GM13976 (cell line): ENCODE measurements at regions not wholly inside any gene's neighbourhood (a gene's known extent, or its start where the extent isn't known, plus 50 kb on each side); places are given as distances from the start of the nearest gene placed in this dataset.

Experiments used
- DNase-seq: peaks from one replicate; pipeline ENCODE4 v3.0.0; 2012; ENCODE audit warnings: low spot score
- CTCF ChIP-seq: IDR thresholded peaks from 2 replicates; pipeline ENCODE4 v1.5.1; 2012; ENCODE audit warnings: borderline replicate concordance, mild to moderate bottlenecking; ENCODE audit not compliant: insufficient read depth; ENCODE audit errors: extremely low read depth, missing control alignments, control extremely low read depth
- in situ Hi-C: fragments of 300-500 bp; cut with MboI; formaldehyde crosslinking; loops from one replicate; pipeline ENCODE4 v1.12.0; 2022; ENCODE audit warnings: low sequenced_read_pairs, mixed read lengths, inconsistent platforms; ENCODE audit not compliant: unreplicated experiment

- DNase-seq, result no peak
- TF ChIP-seq CTCF, result no peak
- in situ Hi-C loops, result no loop called here
Measured at GRCh38 chr2:226115102-226115831, 684.4 kb downstream of the IRS1 start.

- in situ Hi-C loops, result no loop called here
- no peak for TF ChIP-seq CTCF
- no peak for DNase-seq
Measured at GRCh38 chr2:226114436-226114835, 685.2 kb downstream of the IRS1 start.

GRCh38 chr2:226098861-226099745, 699.6 kb downstream of the NYAP2 start:
- no peak for DNase-seq
- no peak for TF ChIP-seq CTCF
- in situ Hi-C loops, result no loop called here

GRCh38 chr2:226095058-226095457, 695.5 kb downstream of the NYAP2 start:
- DNase-seq, result no peak
- in situ Hi-C loops, result no loop called here
- no peak for TF ChIP-seq CTCF

GRCh38 chr2:226093364-226093763, 693.9 kb downstream of the NYAP2 start:
- in situ Hi-C loops, result no loop called here
- TF ChIP-seq CTCF, result no peak
- no peak for DNase-seq

- TF ChIP-seq CTCF, result no peak
- in situ Hi-C loops, result no loop called here
- DNase-seq, result no peak
Measured at GRCh38 chr2:226088366-226088674, 688.8 kb downstream of the NYAP2 start.
